ENCODE measurements at regions not wholly inside any gene's neighbourhood (a gene's known extent, or its start where the extent isn't known, plus 50 kb on each side); places are given as distances from the start of the nearest gene placed in this dataset.

DNA sequence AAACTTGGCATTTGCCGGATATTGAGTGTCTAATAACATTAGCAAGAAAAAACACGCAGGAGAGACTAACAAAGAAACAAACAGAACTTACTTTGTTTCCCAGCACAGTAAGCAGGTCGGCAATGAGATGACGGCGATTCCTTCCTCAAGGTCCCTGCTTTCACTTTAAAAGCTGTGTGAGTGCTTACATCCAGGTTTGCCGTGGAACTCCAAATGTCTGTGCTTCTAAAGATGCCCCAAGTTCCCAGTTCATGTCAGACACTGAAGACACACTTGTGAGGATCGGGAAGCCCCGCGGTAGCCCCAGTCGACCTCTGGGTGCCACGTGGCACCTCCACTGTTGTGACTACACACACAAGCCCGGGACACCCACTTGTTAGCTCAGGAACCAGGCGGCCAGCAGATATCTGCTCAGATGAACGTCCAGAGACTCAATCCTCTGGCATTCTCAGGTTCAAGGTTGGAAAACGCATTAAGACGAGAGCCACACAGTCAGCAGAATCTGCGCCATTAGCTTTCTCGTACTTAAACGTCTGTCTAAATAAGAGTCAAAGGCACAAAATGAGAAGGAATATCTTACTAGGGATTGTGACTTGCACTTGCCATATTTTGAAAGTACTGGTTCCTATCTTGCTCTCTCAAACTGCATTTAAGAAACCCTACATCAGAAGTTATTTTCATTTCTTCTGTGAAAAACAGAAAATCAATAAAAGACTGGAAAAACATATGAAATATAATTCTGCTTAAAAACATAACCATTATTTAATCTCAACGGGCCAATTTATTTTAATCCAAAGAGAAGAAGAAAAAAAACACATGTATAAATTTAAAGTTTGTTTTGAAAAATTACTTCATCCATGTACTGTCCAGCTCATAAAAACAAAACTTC lies 207.6 kb upstream of the KLF14 start:
- TF ChIP-seq, protein P1, sequence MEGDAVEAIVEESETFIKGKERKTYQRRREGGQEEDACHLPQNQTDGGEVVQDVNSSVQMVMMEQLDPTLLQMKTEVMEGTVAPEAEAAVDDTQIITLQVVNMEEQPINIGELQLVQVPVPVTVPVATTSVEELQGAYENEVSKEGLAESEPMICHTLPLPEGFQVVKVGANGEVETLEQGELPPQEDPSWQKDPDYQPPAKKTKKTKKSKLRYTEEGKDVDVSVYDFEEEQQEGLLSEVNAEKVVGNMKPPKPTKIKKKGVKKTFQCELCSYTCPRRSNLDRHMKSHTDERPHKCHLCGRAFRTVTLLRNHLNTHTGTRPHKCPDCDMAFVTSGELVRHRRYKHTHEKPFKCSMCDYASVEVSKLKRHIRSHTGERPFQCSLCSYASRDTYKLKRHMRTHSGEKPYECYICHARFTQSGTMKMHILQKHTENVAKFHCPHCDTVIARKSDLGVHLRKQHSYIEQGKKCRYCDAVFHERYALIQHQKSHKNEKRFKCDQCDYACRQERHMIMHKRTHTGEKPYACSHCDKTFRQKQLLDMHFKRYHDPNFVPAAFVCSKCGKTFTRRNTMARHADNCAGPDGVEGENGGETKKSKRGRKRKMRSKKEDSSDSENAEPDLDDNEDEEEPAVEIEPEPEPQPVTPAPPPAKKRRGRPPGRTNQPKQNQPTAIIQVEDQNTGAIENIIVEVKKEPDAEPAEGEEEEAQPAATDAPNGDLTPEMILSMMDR (IDR thresholded peaks at IDR 0.05) = no peak

DNA sequence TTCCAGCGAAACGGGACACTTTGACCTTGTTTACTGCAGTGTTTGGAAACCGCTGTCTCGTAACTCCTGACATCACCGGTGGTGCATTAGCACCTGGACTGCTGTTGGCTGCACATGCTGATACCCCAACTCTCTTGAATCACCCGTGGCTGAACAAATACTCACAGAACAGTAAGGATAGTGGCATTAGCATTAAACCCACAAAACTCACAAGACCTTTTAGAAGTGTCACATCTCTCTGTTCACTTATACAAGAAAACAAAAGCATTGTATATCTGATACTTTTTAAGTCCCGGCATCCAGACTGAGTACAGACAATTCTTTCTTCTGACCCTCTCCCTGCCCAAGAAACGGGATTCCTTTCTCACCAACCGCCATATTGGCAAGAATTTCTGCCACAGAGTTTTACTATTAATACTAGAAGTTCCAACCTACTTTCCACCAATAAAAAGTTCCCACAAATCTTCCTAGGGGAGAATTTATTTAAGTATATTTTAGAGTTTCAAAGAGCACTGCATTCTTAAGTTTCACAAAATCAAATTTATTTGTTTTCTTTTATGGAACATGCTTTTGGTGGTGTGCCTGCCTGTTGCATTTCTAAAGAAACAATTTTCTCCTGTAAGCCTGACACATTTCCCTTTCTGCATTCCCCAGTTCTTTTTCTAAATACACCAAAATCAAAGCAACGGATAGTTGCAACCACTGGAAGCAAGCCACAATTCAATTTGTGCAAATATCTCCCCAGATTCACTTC lies 208.4 kb upstream of the KLF14 start:
- TF ChIP-seq, protein P1 (IDR thresholded peaks at IDR 0.05) = no peak

DNA sequence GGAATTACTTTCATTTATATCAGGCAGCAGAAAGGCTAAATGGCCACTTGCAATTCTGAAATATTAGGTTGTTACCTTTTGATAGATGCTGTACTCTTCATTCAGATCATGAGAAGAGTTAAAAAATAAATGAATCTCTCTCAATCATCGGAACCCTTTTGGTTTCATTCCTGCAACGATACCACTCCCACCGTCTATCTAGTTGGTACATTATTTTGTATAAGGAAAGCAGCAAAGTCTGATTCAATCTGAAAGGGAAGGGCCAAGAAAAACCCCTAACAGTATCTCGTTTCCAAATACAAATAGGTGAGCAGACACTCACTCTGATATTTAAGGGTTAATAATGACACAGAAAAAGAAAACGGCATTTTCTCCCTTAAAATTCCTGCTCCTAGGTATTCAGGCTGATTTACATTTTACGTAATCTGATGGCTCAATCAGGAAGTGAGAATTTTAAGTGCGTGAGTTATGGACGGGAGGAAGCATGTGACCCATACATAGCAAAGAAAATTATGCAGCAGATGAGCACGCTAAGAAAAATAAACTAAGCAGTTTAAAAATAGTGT lies 209.4 kb upstream of the KLF14 start:
- TF ChIP-seq, protein P1 (IDR thresholded peaks at IDR 0.05) = no peak

DNA sequence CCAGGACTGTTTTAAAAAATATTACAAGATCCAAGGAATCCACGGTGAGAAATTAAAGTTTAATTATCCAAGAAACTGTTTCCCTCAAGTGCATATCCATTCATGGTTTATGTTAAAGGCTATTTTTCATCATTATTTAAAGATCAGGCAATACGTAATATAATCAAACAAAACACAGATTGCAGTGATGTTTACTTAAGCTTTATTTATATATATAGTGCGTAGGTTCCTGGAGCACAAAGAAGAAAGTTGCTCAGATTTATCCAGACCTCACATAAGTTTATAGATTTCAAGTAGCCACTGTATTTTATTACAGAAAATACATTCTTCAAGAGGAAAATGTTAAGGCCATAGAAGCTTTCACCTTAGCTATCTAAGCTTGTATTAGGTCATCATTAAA lies 210.0 kb upstream of the KLF14 start:
- TF ChIP-seq, protein P1 (IDR thresholded peaks at IDR 0.05) = no peak

DNA sequence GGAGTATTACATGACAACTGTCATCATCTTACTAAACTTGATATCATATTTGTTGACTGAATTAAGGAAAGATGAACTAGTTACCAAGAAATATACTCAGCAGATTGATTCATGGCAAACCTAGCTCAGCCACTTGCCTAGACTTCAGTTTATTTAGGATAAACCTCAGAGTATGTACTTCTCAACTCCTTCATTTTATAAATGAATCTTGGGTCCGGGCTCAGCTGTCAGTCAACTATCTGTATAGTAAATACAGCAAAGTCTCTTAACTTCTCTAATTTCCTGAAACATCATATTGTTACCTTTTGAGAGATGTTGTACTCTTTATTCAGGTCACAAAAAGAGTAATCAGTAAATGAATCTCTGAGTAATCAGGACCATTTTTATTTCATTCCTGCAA lies 211.0 kb upstream of the KLF14 start:
- TF ChIP-seq, protein P1 (IDR thresholded peaks at IDR 0.05) = no peak

DNA sequence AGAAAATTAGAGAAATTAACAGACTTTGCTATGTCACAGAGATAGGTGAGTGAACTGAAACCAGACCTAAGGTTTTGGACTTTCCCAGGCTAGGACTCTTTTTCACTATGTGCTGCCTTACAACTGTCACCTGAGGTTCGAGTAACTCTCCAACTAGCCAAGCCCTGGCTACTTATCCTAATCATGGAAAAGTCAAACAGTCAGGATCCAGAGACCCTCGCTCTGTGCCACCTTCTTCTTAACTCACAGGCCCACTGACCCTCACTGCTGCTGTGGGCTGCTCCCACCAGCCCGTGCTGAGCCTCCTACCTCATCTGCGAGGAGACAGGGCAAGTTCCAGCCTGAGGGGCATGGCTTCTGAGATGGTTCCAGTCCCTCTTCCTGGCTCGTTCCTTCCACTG lies 211.4 kb upstream of the KLF14 start:
- TF ChIP-seq, protein P1 (IDR thresholded peaks at IDR 0.05) = no peak

DNA sequence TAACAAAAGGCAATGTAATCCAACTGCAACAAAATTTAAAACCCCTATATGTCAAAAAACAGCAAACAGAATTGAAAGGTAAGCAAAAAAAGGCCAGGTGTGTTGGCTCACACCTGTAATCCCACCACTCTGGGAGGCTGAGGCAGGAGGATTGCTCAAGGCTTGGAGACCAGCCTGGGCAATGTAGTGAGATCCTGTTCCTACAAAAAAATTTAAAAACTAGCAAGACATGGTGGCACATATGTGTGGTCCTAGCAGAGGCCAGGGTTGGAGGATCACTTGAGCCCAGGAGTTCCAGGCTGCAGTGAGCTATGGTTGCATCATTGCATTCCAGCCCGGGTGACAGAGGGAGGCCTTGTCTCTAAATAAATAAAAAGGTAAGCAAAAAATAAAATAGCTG lies 212.1 kb upstream of the KLF14 start:
- TF ChIP-seq, protein P1 (IDR thresholded peaks at IDR 0.05) = no peak

Measured in LNCAP (cell line).